GM23248 (cell line): ENCODE measurements at regions not wholly inside any gene's neighbourhood (a gene's known extent, or its start where the extent isn't known, plus 50 kb on each side); places are given as distances from the start of the nearest gene placed in this dataset.

Experiments
- EZH2 ChIP-seq: fragments of 200-600 bp; sonication (generic); IDR thresholded peaks from 2 replicates; pipeline ENCODE4 v1.6.1; 2018; ENCODE audit warnings: antibody characterized with exemption, mild to moderate bottlenecking; ENCODE audit not compliant: insufficient read depth, poor library complexity, severe bottlenecking
- EZH2phosphoT487 ChIP-seq: fragments of 200-600 bp; sonication (generic); IDR thresholded peaks from 2 replicates; pipeline ENCODE4 v1.6.1; 2018; ENCODE audit warnings: antibody characterized with exemption, moderate library complexity, mild to moderate bottlenecking, low read depth; ENCODE audit not compliant: insufficient read depth

- no peak for TF ChIP-seq EZH2phosphoT487
- TF ChIP-seq EZH2 = no peak
These were observed 317.6 kb downstream of the HDGFL1 start for GRCh38 chr6:22886650-22887581.
